IPS-NIHi7 (cell line): ENCODE measurements at regions not wholly inside any gene's neighbourhood (a gene's known extent, or its start where the extent isn't known, plus 50 kb on each side); places are given as distances from the start of the nearest gene placed in this dataset.
"Not testable (repeated sequence)": the region's sequence is repeated elsewhere in the genome, so short reads cannot be mapped to it uniquely, and the experiment has no call there.

Experiments
- DNase-seq: peaks from one replicate; pipeline ENCODE4 v3.0.0; 2012; ENCODE audit warnings: mixed read lengths; ENCODE audit errors: extremely low spot score

DNA sequence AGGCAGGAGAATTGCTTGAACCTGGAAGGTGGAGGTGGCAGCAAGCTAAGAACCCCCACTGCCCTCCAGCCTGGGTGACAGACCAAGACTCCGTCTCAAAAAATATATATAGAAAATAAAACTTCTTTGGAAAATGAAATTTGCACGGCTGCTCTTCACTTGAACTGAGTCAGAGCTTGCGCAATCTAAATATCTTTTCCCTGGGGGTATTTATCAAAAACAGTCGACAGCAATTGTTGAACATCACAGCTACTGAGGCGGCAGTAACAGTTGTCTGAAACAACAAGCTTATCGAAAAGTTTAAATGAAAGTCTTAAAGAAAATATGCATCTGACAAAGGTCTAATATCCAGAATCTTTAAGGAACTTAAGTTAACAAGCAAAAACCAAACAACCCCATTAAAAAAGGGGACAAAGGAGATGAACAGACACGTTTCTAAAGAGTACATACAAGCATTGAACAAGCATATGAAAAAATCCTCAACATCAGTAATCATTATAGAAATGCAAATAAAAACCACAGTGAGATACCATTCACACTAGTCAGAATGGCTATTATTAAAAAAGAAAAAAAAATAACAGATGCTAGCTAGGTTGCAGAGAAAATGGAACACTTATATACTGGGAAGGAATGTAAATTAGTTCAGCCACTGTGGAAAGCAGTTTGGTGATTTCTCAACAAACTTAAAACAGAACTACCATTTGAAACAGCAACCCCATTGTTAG is 153.6 kb upstream of the CDH9 start:
- no peak for DNase-seq

DNA sequence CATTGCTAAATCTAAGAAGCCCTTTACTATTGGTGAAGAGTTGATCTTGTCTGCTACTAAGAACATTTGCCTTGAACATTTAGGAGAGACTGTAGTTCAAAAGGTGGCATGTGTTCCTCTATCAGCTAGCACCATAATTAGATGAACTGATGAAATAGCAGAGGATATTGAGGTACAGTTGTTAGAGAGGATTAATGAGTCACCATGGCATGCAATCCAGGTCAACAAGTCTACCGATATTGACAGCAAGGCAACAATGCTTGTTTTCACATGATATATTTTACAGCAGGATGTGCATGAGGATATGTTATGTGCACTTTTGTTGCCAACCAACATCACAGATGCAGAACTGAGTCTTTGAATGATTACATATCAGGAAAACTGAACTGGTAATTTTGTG is 134.3 kb upstream of the CDH9 start:
- DNase-seq: no peak

DNA sequence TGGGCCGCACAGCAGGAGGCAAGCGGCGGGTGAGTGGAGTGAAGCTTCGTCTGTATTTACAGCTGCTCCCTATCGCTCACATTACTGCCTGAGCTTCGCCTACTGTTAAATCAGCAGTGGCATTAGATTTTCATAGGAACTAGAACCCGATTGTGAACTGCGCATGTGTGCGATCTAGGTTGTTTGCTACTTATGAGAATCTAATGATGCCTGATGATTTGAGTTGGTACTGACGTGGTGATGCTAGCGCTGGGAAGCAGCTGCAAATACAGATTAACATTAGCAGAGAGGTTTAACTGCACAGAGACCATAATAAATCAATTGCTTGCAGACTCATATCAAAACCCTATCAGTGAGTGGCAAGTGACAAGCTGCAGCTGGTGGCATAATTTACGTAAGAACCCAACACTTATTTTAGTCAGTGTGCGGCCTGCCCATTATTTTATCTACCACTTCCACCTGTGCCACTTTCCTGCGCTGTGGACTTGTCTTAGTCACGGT is 133.4 kb upstream of the CDH9 start:
- no peak for DNase-seq

DNA sequence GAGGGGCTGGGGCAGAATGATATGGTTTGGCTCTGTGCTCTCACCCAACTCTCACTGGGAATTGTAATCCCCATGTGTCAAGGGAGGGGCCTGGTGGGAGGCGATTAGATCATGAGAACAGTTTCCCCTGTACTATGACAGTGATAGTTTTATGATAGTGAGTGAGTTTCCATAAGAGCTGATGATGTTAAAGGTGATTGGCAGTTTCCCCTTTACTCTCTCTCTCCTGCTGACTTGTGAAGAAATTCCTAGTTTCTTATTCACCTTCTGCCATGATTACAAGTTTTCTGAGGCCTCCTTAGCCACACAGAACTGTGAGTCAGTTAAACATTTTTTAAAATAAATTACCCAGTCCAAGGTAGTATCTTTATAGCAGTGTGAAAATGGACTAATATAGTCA is 120.4 kb upstream of the CDH9 start:
- no peak for DNase-seq

DNA sequence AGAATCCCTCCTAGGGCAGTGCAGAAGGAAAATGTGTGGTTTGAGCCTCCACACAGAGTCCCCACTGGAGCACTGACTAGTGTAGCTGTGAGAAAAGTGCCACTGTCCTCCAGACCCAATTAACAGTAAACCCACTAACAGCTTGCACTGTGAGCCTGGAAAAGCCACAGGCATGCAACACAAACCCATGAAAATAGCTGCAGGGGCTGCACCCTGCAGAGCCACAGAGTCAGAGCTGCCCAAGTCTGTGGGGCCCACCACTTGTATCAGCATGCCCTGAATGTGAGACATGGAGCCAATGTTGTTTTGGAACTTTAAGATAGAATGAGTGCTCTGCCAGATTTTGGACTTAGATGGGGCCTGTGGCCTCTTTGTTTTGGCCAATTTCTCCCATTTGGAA is 119.8 kb upstream of the CDH9 start:
- DNase-seq: no peak

DNA sequence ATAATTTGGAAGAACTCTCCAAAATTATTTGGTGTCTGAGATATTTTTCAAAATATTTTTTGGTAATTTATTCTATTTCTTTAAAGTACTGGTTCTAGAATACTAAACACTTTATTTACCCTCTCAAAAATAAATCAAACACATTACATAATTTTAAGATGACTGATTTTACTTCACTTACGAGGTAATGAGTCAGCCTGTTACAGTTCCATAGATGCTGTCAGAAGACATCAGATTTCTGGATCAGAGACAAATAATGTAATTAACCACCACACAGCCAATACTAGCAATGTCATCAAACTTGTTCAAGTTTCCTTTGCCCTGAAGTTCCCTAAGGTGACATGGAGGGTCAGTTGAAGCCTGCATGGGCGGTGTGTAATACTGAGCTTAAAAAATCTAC is 106.1 kb upstream of the CDH9 start:
- DNase-seq: no peak

DNA sequence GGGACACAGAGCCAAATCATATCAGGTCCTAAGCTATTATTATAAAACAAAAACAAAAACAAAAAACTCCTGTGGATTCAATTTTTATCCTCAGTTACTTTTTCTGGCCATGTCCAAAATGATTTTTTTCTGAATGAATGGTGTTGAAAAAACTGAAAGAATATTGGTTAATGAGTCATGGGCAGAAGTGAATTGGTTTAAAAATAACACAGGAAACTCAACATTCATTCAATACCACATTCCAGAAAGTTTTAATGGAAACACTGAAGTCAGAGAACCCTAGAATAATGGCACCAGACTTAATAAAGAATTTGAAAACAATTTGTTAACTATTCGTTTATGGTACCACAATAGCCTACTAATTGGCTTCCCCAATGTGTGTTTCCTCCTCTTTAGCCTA is 102.4 kb upstream of the CDH9 start:
- DNase-seq: no peak

DNA sequence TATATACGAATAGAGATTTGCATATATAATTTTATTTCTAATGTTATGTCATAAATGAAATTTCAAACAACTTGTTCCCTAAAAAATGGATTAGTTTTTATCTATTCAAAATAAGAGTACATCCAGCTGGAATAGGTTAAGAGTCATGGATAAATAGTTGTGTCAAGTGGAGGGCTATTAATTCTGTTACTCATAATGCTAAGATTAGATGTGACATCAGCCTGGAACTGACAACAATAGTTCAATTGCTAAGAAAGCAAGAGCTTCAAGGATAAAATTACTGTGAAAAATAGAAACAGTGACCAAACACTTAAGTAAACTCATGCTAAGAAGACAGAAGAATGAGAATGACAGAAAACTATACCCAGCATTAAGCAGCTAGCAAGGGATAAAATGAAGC is 92.2 kb upstream of the CDH9 start:
- DNase-seq: no peak

DNA sequence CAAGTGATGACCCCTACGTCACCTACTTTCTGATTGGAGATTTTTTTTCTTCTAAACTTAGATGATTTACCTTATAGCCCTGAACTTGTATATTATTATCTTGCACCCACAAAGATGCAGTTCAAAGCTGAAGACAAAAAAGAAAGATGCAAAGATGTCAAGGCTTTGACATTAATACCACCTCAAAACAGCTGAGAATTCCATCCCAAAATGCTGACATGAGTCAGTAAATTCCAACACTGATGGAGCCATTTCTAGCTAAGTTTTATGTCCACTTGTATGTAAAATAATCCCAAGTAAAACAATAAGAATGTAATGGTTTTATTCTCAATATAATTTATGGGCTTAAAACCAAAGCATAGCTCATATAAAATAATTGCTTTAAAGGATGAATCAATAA is 91.5 kb upstream of the CDH9 start:
- no peak for DNase-seq

DNA sequence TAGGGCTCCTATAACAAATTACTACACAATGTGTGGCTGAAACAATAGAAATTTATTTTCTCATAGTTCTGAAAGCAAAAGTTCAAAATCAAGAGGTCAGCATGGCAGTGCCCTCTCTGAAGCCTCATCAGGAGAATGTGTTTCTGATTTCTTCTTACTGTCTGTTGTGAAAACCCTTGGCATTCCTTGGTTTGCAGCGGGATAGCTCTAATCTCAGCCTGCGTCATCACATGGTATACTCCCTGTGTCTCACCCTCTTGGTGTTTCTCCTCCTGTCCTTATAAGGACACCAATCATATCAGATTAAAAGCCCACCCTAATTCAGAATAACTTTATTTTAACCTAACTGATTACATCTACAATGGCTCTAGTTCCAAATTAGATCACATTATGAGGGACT is 87.5 kb upstream of the CDH9 start:
- DNase-seq: no peak

DNA sequence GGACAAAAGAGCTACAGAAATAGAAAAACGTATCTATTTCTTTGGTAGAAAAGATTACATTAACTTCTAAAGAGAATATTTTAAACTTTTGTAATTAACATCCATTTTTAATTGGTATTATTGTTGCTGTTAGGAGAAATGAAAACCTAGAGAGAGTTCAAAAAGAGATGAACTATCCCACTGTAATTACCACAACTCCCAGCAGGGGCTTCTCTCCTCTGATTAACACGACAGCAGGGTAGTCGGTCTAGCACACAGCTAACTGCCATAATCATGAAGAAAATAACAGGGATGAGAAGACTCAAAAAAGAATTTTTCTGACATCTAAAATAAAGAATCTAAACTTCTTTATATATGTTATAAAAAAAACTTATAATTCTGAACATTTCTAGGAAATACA is 86.2 kb upstream of the CDH9 start:
- DNase-seq: peak; percentile 12

DNA sequence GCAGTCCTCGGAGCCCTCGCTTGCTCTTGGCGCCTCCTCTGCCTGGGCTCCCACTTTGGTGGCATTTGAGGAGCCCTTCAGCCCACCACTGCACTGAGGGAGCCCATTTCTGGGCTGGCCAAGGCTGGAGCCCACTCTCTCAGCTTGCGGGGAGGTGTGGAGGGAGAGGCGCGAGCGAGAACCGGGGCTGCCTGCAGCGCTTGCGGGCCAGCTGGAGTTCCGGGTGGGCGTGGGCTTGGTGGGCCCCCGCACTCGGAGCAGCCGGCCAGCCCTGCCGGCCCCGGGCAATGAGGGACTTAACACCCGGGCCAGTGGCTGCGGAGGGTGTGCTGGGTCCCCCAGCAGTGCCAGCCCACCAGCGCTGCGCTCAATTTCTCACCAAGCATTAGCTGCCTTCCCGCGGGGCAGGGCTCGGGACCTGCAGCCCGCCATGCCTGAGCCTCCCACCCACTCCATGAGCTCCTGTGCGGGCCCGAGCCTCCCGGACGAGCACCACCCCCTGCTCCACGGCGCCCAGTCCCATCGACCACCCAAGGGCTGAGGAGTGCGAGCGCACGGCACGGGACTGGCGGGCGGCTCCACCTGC is 81.4 kb upstream of the CDH9 start:
- not testable (repeated sequence) for DNase-seq

DNA sequence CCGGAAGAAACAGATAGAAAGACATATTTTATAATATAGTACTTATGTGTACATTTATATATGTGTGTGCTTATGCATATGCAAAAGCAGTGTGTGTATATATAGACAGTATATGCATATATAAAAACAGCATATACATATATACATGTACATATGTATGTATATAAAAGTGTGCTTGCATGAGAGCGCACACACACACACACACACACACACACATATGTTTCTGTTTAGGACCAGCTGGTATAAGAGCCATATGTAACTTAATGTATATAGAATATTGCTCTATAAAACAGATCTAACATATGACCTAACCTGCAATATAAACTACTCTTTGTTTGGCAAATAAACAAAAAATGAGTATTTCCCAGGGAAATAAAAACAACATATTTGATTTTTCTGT is 65.1 kb upstream of the CDH9 start:
- no peak for DNase-seq

DNA sequence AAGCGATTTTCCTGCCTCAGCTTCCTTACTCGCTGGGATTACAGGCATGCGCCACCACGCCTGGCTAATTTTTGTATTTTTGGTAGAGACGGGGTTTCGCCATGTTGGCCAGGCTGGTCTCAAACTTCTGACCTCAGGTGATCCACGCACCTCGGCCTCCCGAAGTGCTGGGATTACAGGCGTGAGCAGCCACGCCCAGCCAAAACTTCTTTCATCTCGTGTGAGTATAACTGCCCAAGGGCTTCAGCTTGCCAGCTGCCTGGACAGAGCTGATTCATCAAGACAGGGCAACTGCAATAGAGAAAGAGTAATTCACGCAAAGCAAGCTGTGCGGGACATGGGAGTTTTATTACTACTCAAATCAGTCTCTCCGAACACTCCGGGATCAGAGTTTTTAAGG is 57.4 kb upstream of the CDH9 start:
- DNase-seq: not testable (repeated sequence)

DNA sequence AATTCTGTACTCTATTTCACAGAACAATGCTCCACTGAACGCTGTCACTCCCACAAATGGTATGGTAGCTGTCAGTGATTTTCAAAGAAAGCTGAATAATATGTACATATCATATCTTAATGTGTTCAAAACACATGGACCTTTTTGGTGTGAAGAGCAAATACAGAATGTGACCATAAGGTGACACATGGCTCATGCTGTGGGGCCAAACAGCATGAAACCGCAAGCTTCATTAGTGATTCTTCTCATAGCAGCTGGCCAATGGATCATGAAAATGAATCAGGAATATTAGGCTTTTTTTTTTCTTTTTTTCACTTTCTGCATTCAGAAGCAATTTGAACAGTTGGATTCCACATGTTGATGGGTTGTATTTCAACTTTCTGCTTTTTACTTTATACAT is 54.9 kb upstream of the CDH9 start:
- no peak for DNase-seq

DNA sequence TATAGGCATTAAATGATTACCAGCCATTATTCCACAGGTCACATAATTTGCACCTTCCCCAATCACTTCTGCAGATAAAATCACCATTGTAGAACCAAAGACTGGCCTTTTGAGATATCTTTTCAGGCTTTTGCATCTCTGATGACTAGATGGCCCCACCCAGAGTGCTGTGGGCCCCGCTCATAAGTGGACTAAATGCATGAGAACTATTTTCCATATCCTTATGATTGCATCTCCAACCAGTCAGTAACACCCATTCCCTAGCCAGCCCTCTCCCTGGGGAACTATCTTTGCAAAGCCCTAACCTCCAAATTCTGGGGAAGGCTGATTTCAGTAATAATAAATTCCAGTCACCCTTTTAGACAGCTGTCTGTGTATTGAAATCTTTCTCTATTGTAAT is 53.5 kb upstream of the CDH9 start:
- DNase-seq: no peak

DNA sequence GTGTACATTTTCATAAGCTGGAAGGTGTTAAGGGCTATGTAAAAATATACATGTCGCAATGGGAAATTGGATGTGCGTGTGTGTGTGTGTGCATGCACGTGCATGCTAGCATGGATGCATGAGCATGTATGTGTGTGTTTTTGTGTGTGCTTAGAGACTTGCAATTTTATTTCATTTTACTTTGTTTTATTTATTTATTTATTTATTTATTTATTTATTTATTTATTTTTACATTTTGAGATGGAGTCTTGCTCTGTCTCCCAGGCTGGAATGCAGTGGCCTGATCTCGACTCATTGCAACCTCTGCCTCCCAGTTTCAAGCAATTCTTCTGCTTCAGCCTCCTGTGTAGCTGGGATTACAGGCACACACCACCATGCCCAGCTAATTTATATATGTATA is 50.4 kb upstream of the CDH9 start:
- DNase-seq: not testable (repeated sequence)
